HepG2 (cell line): ENCODE measurements at regions not wholly inside any gene's neighbourhood (a gene's known extent, or its start where the extent isn't known, plus 50 kb on each side); places are given as distances from the start of the nearest gene placed in this dataset.

ENCODE experiments used
- ATAC-seq: fragments of 200-7000 bp; cut with Tn5 transposase; 3 replicates; pipeline ENCODE4 v1.9.1; 2020; ENCODE audit warnings: mild to moderate bottlenecking, moderate library complexity
- BruUV-seq: library from RNA; stranded (reverse); fragments of 400-500 nt; replicated peaks from 2 replicates; lab custom pipeline; 2021; lab: Mats Ljungman, UMichigan
- CTCF ChIA-PET: fragments of 300-600 bp; formaldehyde crosslinking; extraction: SDS; loops from one replicate; lab custom pipeline; 2021; ENCODE audit warnings: low total read pairs, inconsistent platforms, low intra/inter-chr PET ratio; lab: Yijun Ruan, JAX
- POLR2A ChIA-PET: fragments of 350-600 bp; sonication (Branson Sonifier 250); formaldehyde crosslinking; loops from one replicate; lab custom pipeline; 2020; ENCODE audit warnings: antibody characterized with exemption, inconsistent platforms; lab: Yijun Ruan, JAX
- DNase-seq: peaks from one replicate; pipeline ENCODE4 v3.0.0-alpha.2; 2015; ENCODE audit warnings: low spot score
- FAIRE-seq: peaks from 3 replicates; lab custom pipeline; 2011; peaks lifted over from hg19 to GRCh38; lab: Jason Lieb, UNC
- H2AFZ ChIP-seq: one replicate; pipeline ENCODE4 v1.6.1; 2011; ENCODE audit warnings: low read length, inconsistent platforms
- H3K27ac ChIP-seq: fragments of 300-600 bp; 3 replicates; pipeline ENCODE4 v1.8.0; 2011; ENCODE audit warnings: mixed run types, mild to moderate bottlenecking, mixed read lengths, low read length, inconsistent platforms; ENCODE audit not compliant: insufficient read depth; ENCODE audit errors: extremely low read length
- H3K27me3 ChIP-seq, 2 experiments: fragments of 200-600 bp in 1 of 2; 2 replicates in 1 of 2; 3 replicates in 1 of 2; pipeline versions ENCODE4 v1.6.0 to v1.8.0; 2011; ENCODE audit warnings: low read length in 2 of 2, mild to moderate bottlenecking in 2 of 2, moderate library complexity in 2 of 2, inconsistent platforms in 1 of 2; ENCODE audit not compliant: insufficient read depth in 2 of 2, control insufficient read depth in 1 of 2
- H3K36me3 ChIP-seq, 2 experiments: fragments of 200-600 bp in 1 of 2; replicated peaks in 1 of 2; 2 replicates in 1 of 2; 3 replicates in 1 of 2; pipeline versions ENCODE4 v1.5.1 to v1.8.0; 2011; ENCODE audit warnings: low read length in 2 of 2, inconsistent platforms in 1 of 2; ENCODE audit not compliant: insufficient read depth in 2 of 2, control insufficient read depth in 1 of 2
- H3K4me1 ChIP-seq: 2 replicates; pipeline ENCODE4 v1.5.1; 2012; ENCODE audit warnings: low read length, inconsistent platforms; ENCODE audit not compliant: insufficient read depth
- H3K4me2 ChIP-seq: 2 replicates; pipeline ENCODE4 v1.6.0; 2011; ENCODE audit warnings: low read depth, low read length, inconsistent platforms
- H3K4me3 ChIP-seq, 3 experiments: fragments of 200-600 bp in 1 of 3; sonication (generic), shearing (Covaris generic) in 1 of 3; replicated peaks in 1 of 3; 2 replicates each; pipeline ENCODE4 v1.5.1; 2011 to 2016; ENCODE audit warnings: low read length in 3 of 3, inconsistent platforms in 2 of 3, low read depth in 2 of 3, mild to moderate bottlenecking in 2 of 3, control low read depth in 1 of 3, mixed read lengths in 1 of 3; ENCODE audit not compliant: insufficient read depth in 1 of 3
- H3K79me2 ChIP-seq: one replicate; pipeline ENCODE4 v1.6.1; 2011; ENCODE audit warnings: low read length, inconsistent platforms; ENCODE audit not compliant: insufficient read depth
- H3K9ac ChIP-seq: 2 replicates; pipeline ENCODE4 v1.6.0; 2011; ENCODE audit warnings: mild to moderate bottlenecking, low read depth, low read length, inconsistent platforms; ENCODE audit not compliant: insufficient read depth
- H3K9me3 ChIP-seq: 2 replicates; pipeline ENCODE4 v1.5.1; 2012; ENCODE audit warnings: mild to moderate bottlenecking, low read length
- H4K20me1 ChIP-seq: 2 replicates; pipeline ENCODE4 v1.6.0; 2011; ENCODE audit warnings: inconsistent platforms, mild to moderate bottlenecking, low read length, moderate library complexity; ENCODE audit not compliant: insufficient read depth
- ATF4 ChIP-seq, 2 experiments: fragments of 450-650 bp in 1 of 2; sonication (generic) in 1 of 2; formaldehyde crosslinking; IDR thresholded peaks; 2 replicates each; pipeline versions ENCODE4 v1.5.0 to v1.8.0; 2020 to 2022; ENCODE audit warnings: mild to moderate bottlenecking in 1 of 2, missing genetic modification reagents in 1 of 2
- BCLAF1 ChIP-seq: fragments of 450-650 bp; IDR thresholded peaks from 2 replicates; pipeline ENCODE4 v1.6.1; 2017; ENCODE audit warnings: mild to moderate bottlenecking
- E2F2 ChIP-seq: sonication (generic); formaldehyde crosslinking; IDR thresholded peaks from 2 replicates; pipeline ENCODE4 v1.4.0; 2020; ENCODE audit warnings: missing genetic modification reagents, borderline replicate concordance
- EHMT2 ChIP-seq: fragments of 200-600 bp; sonication (generic); IDR thresholded peaks from 2 replicates; pipeline ENCODE4 v1.7.0; 2017; ENCODE audit warnings: antibody characterized with exemption, low read depth, low read length, borderline replicate concordance
- HOXA9 ChIP-seq: sonication (generic); formaldehyde crosslinking; IDR thresholded peaks from 2 replicates; pipeline ENCODE4 v1.8.1; 2022; ENCODE audit warnings: missing genetic modification reagents, mild to moderate bottlenecking, moderate library complexity, borderline replicate concordance
- KAT7 ChIP-seq: IDR thresholded peaks from 2 replicates; pipeline ENCODE4 v1.6.1; 2018; ENCODE audit warnings: borderline replicate concordance, missing compliant biosample characterization
- SIX1 ChIP-seq: sonication (generic); formaldehyde crosslinking; IDR thresholded peaks from 2 replicates; pipeline ENCODE4 v1.4.0; 2020; ENCODE audit warnings: missing genetic modification reagents, borderline replicate concordance
- TSC22D2 ChIP-seq: sonication (generic); formaldehyde crosslinking; IDR thresholded peaks from 2 replicates; pipeline ENCODE4 v1.5.1; 2020; ENCODE audit warnings: missing genetic modification reagents, mild to moderate bottlenecking, borderline replicate concordance
- ZBTB10 ChIP-seq: sonication (generic); formaldehyde crosslinking; IDR thresholded peaks from 2 replicates; pipeline ENCODE4 v1.4.0; 2020; ENCODE audit warnings: missing genetic modification reagents, borderline replicate concordance
- ZNF451 ChIP-seq: sonication (generic); formaldehyde crosslinking; IDR thresholded peaks from 2 replicates; pipeline ENCODE4 v1.5.0; 2020; ENCODE audit warnings: mild to moderate bottlenecking, missing genetic modification reagents
- ZNF747 ChIP-seq: sonication (generic); formaldehyde crosslinking; IDR thresholded peaks from 2 replicates; pipeline ENCODE4 v1.8.1; 2023; ENCODE audit warnings: missing genetic modification reagents, mild to moderate bottlenecking, borderline replicate concordance
- WGBS: methylation state at CpG from one replicate; pipeline ENCODE4 v1.1.6; 2017; ENCODE audit warnings: low lambda C conversion rate; 5-methylcytosine and 5-hydroxymethylcytosine counted together
- in situ Hi-C: cut with HindIII; loops from 2 replicates; pipeline ENCODE4 v1.10.0; 2017; ENCODE audit warnings: low pct_unique_long_range_greater_than_20kb; ENCODE audit not compliant: extremely low pct_ligation_motif_present
- intact Hi-C: fragments of 100-400 bp; cut with micrococcal nuclease; formaldehyde crosslinking; loops from one replicate; pipeline ENCODE4 v1.10.0; 2022; ENCODE audit not compliant: unreplicated experiment

- no peak for TF ChIP-seq ZBTB10 (CRISPR knock-in tag)
- no peak for TF ChIP-seq ZNF451 (CRISPR knock-in tag)
- no peak for TF ChIP-seq KAT7 (CRISPR knock-in tag)
- no peak for TF ChIP-seq SIX1 (CRISPR knock-in tag)
- TF ChIP-seq HOXA9 = no peak
- TF ChIP-seq E2F2 (CRISPR knock-in tag) = no peak
- no peak for TF ChIP-seq BCLAF1
- TF ChIP-seq ZNF747 (CRISPR knock-in tag) = no peak
- TF ChIP-seq EHMT2 = no peak
- no peak for TF ChIP-seq ATF4 (CRISPR knock-in tag; IDR thresholded peaks at IDR 0.05)
- TF ChIP-seq TSC22D2 (CRISPR knock-in tag) = no peak
- no TSS peak for BruUV-seq
- no peak for ATAC-seq
- no peak for FAIRE-seq
- ChIA-PET POLR2A (no interaction called here), CTCF (no interaction called here)
- H3K27ac ChIP-seq = no peak overlapping the region
- no peak overlapping the region for H3K4me2 ChIP-seq
- H3K4me3 ChIP-seq = no peak overlapping the region
- H3K9ac ChIP-seq = no peak overlapping the region
- DNase-seq = no peak
- no peaks in the 10 kb centered on the region for H4K20me1 ChIP-seq
- no peaks in the 10 kb centered on the region for H3K27me3 ChIP-seq
- H3K79me2 ChIP-seq = no peaks in the 10 kb centered on the region
- no peaks in the 10 kb centered on the region for H3K9me3 ChIP-seq
- no peaks in the 10 kb centered on the region for H3K36me3 ChIP-seq
- intact Hi-C loops (no loop called here), in situ Hi-C loops (no loop called here)
- WGBS = 12% methylated on average over 1 of the region's 1 CpG
- no peaks in the 10 kb centered on the region for H3K4me1 ChIP-seq
- H2AFZ ChIP-seq = no peak overlapping the region
Measured at GRCh38 chr13:79770056-79770455, 289.1 kb downstream of the NDFIP2 start.
